ENCODE measurements at regions not wholly inside any gene's neighbourhood (a gene's known extent, or its start where the extent isn't known, plus 50 kb on each side); places are given as distances from the start of the nearest gene placed in this dataset.

GRCh38 chr9:93893194-93893593 is 62.0 kb downstream of the BARX1 start:
- no peak for DNase-seq (ENCODE audit: low spot score in 2 of 2)

GRCh38 chr9:93892748-93893147 is 62.4 kb downstream of the BARX1 start:
- 78% methylated on average over 4 of the region's 4 CpGs for WGBS
- TF ChIP-seq EP300 (IDR thresholded peaks at IDR 0.05), result no peak
- TF ChIP-seq POLR2A (IDR thresholded peaks at IDR 0.05), result no peak
- no peak for TF ChIP-seq CTCF (IDR thresholded peaks at IDR 0.05)
- no peak for TF ChIP-seq POLR2AphosphoS5 (IDR thresholded peaks at IDR 0.05)
- Histone ChIP-seq H3K27ac (no peak overlapping the region), H3K9me3 (no peaks in the 10 kb centered on the region), H3K4me3 (no peak overlapping the region), H3K36me3 (no peaks in the 10 kb centered on the region), H3K27me3 (peaks cover 3% of the 10 kb centered on the region), H3K4me1 (no peaks in the 10 kb centered on the region)
- DNase-seq (ENCODE audit: low spot score in 2 of 2), result no peak

More at GRCh38 chr9:93893194-93893593, 62.0 kb downstream of the BARX1 start:
- no peak for TF ChIP-seq POLR2AphosphoS5 (IDR thresholded peaks at IDR 0.05)
- no peak for TF ChIP-seq POLR2A (IDR thresholded peaks at IDR 0.05)
- no peak for TF ChIP-seq EP300 (IDR thresholded peaks at IDR 0.05)
- no peak for TF ChIP-seq CTCF (IDR thresholded peaks at IDR 0.05)
- no peaks in the 10 kb centered on the region for H3K9me3 ChIP-seq
- H3K27ac ChIP-seq, result no peak overlapping the region
- H3K4me1 ChIP-seq, result no peaks in the 10 kb centered on the region
- H3K36me3 ChIP-seq, result no peaks in the 10 kb centered on the region
- no peak overlapping the region for H3K4me3 ChIP-seq
- peaks cover 3% of the 10 kb centered on the region for H3K27me3 ChIP-seq

GRCh38 chr9:93891549-93892310 is 63.4 kb downstream of the BARX1 start:
- 86% methylated on average over 2 of the region's 4 CpGs for WGBS
- peak in 1 of 2 donors; percentile 56 for DNase-seq (ENCODE audit: low spot score in 2 of 2)

GRCh38 chr9:93891050-93891449 is 64.1 kb downstream of the BARX1 start:
- Histone ChIP-seq H3K4me1 (no peaks in the 10 kb centered on the region), H3K27me3 (peaks cover 3% of the 10 kb centered on the region), H3K27ac (no peak overlapping the region), H3K4me3 (no peak overlapping the region), H3K36me3 (no peaks in the 10 kb centered on the region), H3K9me3 (no peaks in the 10 kb centered on the region)
- 79% methylated on average over 6 of the region's 6 CpGs for WGBS
- DNase-seq (ENCODE audit: low spot score in 2 of 2), result peak in 1 of 2 donors; percentile 54
- TF ChIP-seq CTCF (IDR thresholded peaks at IDR 0.05) (no peak), EP300 (IDR thresholded peaks at IDR 0.05) (no peak), POLR2AphosphoS5 (IDR thresholded peaks at IDR 0.05) (no peak), POLR2A (IDR thresholded peaks at IDR 0.05) (no peak)

More at GRCh38 chr9:93891549-93892310, 63.4 kb downstream of the BARX1 start:
- Histone ChIP-seq H3K4me3 (no peak overlapping the region), H3K27me3 (peaks cover 3% of the 10 kb centered on the region), H3K4me1 (no peaks in the 10 kb centered on the region), H3K36me3 (no peaks in the 10 kb centered on the region), H3K27ac (no peak overlapping the region), H3K9me3 (no peaks in the 10 kb centered on the region)
- no peak for TF ChIP-seq EP300 (IDR thresholded peaks at IDR 0.05)

GRCh38 chr9:93890436-93890935 is 64.7 kb downstream of the BARX1 start:
- no peaks in the 10 kb centered on the region for H3K4me1 ChIP-seq
- no peaks in the 10 kb centered on the region for H3K36me3 ChIP-seq
- H3K27ac ChIP-seq, result no peak overlapping the region
- DNase-seq (ENCODE audit: low spot score in 2 of 2), result no peak
- H3K9me3 ChIP-seq, result no peaks in the 10 kb centered on the region
- TF ChIP-seq POLR2A (IDR thresholded peaks at IDR 0.05) (no peak), CTCF (IDR thresholded peaks at IDR 0.05) (no peak), POLR2AphosphoS5 (IDR thresholded peaks at IDR 0.05) (no peak), EP300 (IDR thresholded peaks at IDR 0.05) (no peak)
- H3K27me3 ChIP-seq, result peaks cover 2% of the 10 kb centered on the region
- 40% methylated on average over 2 of the region's 2 CpGs for WGBS
- no peak overlapping the region for H3K4me3 ChIP-seq
